ENCODE measurements at regions not wholly inside any gene's neighbourhood (a gene's known extent, or its start where the extent isn't known, plus 50 kb on each side); places are given as distances from the start of the nearest gene placed in this dataset.

GRCh38 chr15:70422342-70422741, 324.6 kb upstream of the TLE3 start:
- Histone ChIP-seq H3K4me1 (ENCODE audit: control insufficient read depth in 1 of 2, insufficient read depth in 2 of 2, low read length in 2 of 2) (no peaks in the 10 kb centered on the region), H3K9me3 (ENCODE audit: control insufficient read depth in 1 of 2, low read length in 2 of 2) (no peaks in the 10 kb centered on the region), H3K36me3 (ENCODE audit: control insufficient read depth in 1 of 2, insufficient read depth in 2 of 2, low read length in 2 of 2) (no peaks in the 10 kb centered on the region), H3K4me3 (ENCODE audit: low read depth in 1 of 2, low read length in 2 of 2) (no peak overlapping the region), H3K27me3 (ENCODE audit: low read depth, low read length) (peaks cover 6% of the 10 kb centered on the region), H3K27ac (ENCODE audit: low read length) (no peak overlapping the region)

DNA sequence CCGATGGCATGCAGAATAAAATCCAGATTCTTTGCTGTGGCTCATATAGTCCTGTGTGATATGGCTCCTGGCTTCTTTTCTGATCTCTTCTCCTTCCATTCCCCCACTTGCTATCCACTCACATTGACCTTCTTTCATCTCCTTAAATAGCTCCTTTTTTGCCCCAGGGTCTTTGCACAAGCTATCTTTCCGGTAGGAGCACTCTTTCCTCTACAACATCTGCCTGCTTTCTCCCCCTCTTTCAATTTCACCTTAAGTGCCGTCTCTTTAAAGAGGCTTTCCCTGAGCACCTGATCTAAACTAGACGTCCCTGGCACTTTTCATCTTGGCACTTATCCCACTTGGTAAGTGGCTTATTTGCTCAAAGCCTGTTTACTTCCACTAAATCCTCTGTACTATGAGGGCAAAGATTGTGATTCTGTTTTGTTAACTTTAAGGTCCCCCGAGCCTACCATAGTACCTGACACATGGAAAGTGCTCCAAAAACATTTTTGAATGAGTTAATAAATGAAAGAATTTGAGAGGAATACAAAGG, 323.3 kb upstream of the TLE3 start:
- no peaks in the 10 kb centered on the region for H3K9me3 ChIP-seq (ENCODE audit: control insufficient read depth in 1 of 2, low read length in 2 of 2)
- peaks cover 6% of the 10 kb centered on the region for H3K27me3 ChIP-seq (ENCODE audit: low read depth, low read length)
- H3K36me3 ChIP-seq (ENCODE audit: control insufficient read depth in 1 of 2, insufficient read depth in 2 of 2, low read length in 2 of 2), result no peaks in the 10 kb centered on the region
- no peaks in the 10 kb centered on the region for H3K4me1 ChIP-seq (ENCODE audit: control insufficient read depth in 1 of 2, insufficient read depth in 2 of 2, low read length in 2 of 2)
- H3K27ac ChIP-seq (ENCODE audit: low read length), result no peak overlapping the region
- no peak overlapping the region for H3K4me3 ChIP-seq (ENCODE audit: low read depth in 1 of 2, low read length in 2 of 2)

- no peaks in the 10 kb centered on the region for H3K36me3 ChIP-seq (ENCODE audit: control insufficient read depth in 1 of 2, insufficient read depth in 2 of 2, low read length in 2 of 2)
- H3K27me3 ChIP-seq (ENCODE audit: low read depth, low read length), result peaks cover 6% of the 10 kb centered on the region
- no peaks in the 10 kb centered on the region for H3K4me1 ChIP-seq (ENCODE audit: control insufficient read depth in 1 of 2, insufficient read depth in 2 of 2, low read length in 2 of 2)
- no peak overlapping the region for H3K4me3 ChIP-seq (ENCODE audit: low read depth in 1 of 2, low read length in 2 of 2)
- no peaks in the 10 kb centered on the region for H3K9me3 ChIP-seq (ENCODE audit: control insufficient read depth in 1 of 2, low read length in 2 of 2)
- H3K27ac ChIP-seq (ENCODE audit: low read length), result no peak overlapping the region
Observed at GRCh38 chr15:70420086-70420947, 322.6 kb upstream of the TLE3 start.

GRCh38 chr15:70418943-70419342, 321.2 kb upstream of the TLE3 start:
- H3K4me3 ChIP-seq (ENCODE audit: low read depth in 1 of 2, low read length in 2 of 2), result no peak overlapping the region
- H3K27ac ChIP-seq (ENCODE audit: low read length), result no peak overlapping the region
- peaks cover 2% of the 10 kb centered on the region for H3K27me3 ChIP-seq (ENCODE audit: low read depth, low read length)
- no peaks in the 10 kb centered on the region for H3K36me3 ChIP-seq (ENCODE audit: control insufficient read depth in 1 of 2, insufficient read depth in 2 of 2, low read length in 2 of 2)
- no peaks in the 10 kb centered on the region for H3K9me3 ChIP-seq (ENCODE audit: control insufficient read depth in 1 of 2, low read length in 2 of 2)
- no peaks in the 10 kb centered on the region for H3K4me1 ChIP-seq (ENCODE audit: control insufficient read depth in 1 of 2, insufficient read depth in 2 of 2, low read length in 2 of 2)

DNA sequence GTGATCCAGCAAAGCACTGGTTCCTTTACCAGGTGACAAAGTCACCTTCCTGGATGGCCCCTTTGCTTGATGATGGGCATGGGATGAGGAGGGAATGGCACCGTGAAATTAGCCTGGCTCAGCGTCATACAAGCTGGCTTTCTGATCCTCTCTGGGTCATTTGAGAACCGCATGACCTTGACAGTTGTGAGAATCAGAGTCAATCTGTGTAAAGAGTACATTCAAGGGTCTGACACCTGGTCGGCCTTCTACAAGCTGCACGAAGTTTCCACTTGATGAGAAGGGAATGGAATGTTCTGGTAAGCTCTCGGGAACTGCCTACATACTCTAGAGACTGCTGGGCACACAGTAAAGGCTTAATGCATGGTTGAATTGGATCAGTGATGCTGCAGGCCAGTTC, 319.8 kb upstream of the TLE3 start:
- Histone ChIP-seq H3K4me3 (ENCODE audit: low read depth in 1 of 2, low read length in 2 of 2) (no peak overlapping the region), H3K4me1 (ENCODE audit: control insufficient read depth in 1 of 2, insufficient read depth in 2 of 2, low read length in 2 of 2) (no peaks in the 10 kb centered on the region), H3K27ac (ENCODE audit: low read length) (no peak overlapping the region), H3K36me3 (ENCODE audit: control insufficient read depth in 1 of 2, insufficient read depth in 2 of 2, low read length in 2 of 2) (no peaks in the 10 kb centered on the region), H3K9me3 (ENCODE audit: control insufficient read depth in 1 of 2, low read length in 2 of 2) (no peaks in the 10 kb centered on the region), H3K27me3 (ENCODE audit: low read depth, low read length) (no peaks in the 10 kb centered on the region)

GRCh38 chr15:70416829-70417228, 319.1 kb upstream of the TLE3 start:
- H3K9me3 ChIP-seq (ENCODE audit: control insufficient read depth in 1 of 2, low read length in 2 of 2), result no peaks in the 10 kb centered on the region
- no peaks in the 10 kb centered on the region for H3K36me3 ChIP-seq (ENCODE audit: control insufficient read depth in 1 of 2, insufficient read depth in 2 of 2, low read length in 2 of 2)
- H3K27me3 ChIP-seq (ENCODE audit: low read depth, low read length), result no peaks in the 10 kb centered on the region
- H3K4me3 ChIP-seq (ENCODE audit: low read depth in 1 of 2, low read length in 2 of 2), result no peak overlapping the region
- H3K4me1 ChIP-seq (ENCODE audit: control insufficient read depth in 1 of 2, insufficient read depth in 2 of 2, low read length in 2 of 2), result no peaks in the 10 kb centered on the region
- no peak overlapping the region for H3K27ac ChIP-seq (ENCODE audit: low read length)

GRCh38 chr15:70415398-70415797, 317.7 kb upstream of the TLE3 start:
- Histone ChIP-seq H3K4me3 (ENCODE audit: low read depth in 1 of 2, low read length in 2 of 2) (no peak overlapping the region), H3K36me3 (ENCODE audit: control insufficient read depth in 1 of 2, insufficient read depth in 2 of 2, low read length in 2 of 2) (no peaks in the 10 kb centered on the region), H3K27me3 (ENCODE audit: low read depth, low read length) (no peaks in the 10 kb centered on the region), H3K9me3 (ENCODE audit: control insufficient read depth in 1 of 2, low read length in 2 of 2) (no peaks in the 10 kb centered on the region), H3K27ac (ENCODE audit: low read length) (no peak overlapping the region), H3K4me1 (ENCODE audit: control insufficient read depth in 1 of 2, insufficient read depth in 2 of 2, low read length in 2 of 2) (peaks cover 0 to 3% of the 10 kb centered on the region in 2 donors)

- no peak overlapping the region for H3K4me3 ChIP-seq (ENCODE audit: low read depth in 1 of 2, low read length in 2 of 2)
- peaks cover 0 to 3% of the 10 kb centered on the region in 2 donors for H3K4me1 ChIP-seq (ENCODE audit: control insufficient read depth in 1 of 2, insufficient read depth in 2 of 2, low read length in 2 of 2)
- no peaks in the 10 kb centered on the region for H3K27me3 ChIP-seq (ENCODE audit: low read depth, low read length)
- no peaks in the 10 kb centered on the region for H3K36me3 ChIP-seq (ENCODE audit: control insufficient read depth in 1 of 2, insufficient read depth in 2 of 2, low read length in 2 of 2)
- H3K9me3 ChIP-seq (ENCODE audit: control insufficient read depth in 1 of 2, low read length in 2 of 2), result no peaks in the 10 kb centered on the region
- no peak overlapping the region for H3K27ac ChIP-seq (ENCODE audit: low read length)
Observed at GRCh38 chr15:70414626-70415025, 316.9 kb upstream of the TLE3 start.

GRCh38 chr15:70412794-70413193, 315.1 kb upstream of the TLE3 start:
- H3K9me3 ChIP-seq (ENCODE audit: control insufficient read depth in 1 of 2, low read length in 2 of 2), result peaks cover 0 to 6% of the 10 kb centered on the region in 2 donors
- no peak overlapping the region for H3K27ac ChIP-seq (ENCODE audit: low read length)
- no peaks in the 10 kb centered on the region for H3K36me3 ChIP-seq (ENCODE audit: control insufficient read depth in 1 of 2, insufficient read depth in 2 of 2, low read length in 2 of 2)
- no peak overlapping the region for H3K4me3 ChIP-seq (ENCODE audit: low read depth in 1 of 2, low read length in 2 of 2)
- peaks cover 0 to 3% of the 10 kb centered on the region in 2 donors for H3K4me1 ChIP-seq (ENCODE audit: control insufficient read depth in 1 of 2, insufficient read depth in 2 of 2, low read length in 2 of 2)
- H3K27me3 ChIP-seq (ENCODE audit: low read depth, low read length), result no peaks in the 10 kb centered on the region

- Histone ChIP-seq H3K36me3 (ENCODE audit: control insufficient read depth in 1 of 2, insufficient read depth in 2 of 2, low read length in 2 of 2) (no peaks in the 10 kb centered on the region), H3K9me3 (ENCODE audit: control insufficient read depth in 1 of 2, low read length in 2 of 2) (peaks cover 0 to 6% of the 10 kb centered on the region in 2 donors), H3K4me3 (ENCODE audit: low read depth in 1 of 2, low read length in 2 of 2) (no peak overlapping the region), H3K4me1 (ENCODE audit: control insufficient read depth in 1 of 2, insufficient read depth in 2 of 2, low read length in 2 of 2) (peaks cover 0 to 3% of the 10 kb centered on the region in 2 donors), H3K27ac (ENCODE audit: low read length) (no peak overlapping the region), H3K27me3 (ENCODE audit: low read depth, low read length) (no peaks in the 10 kb centered on the region)
Observed at GRCh38 chr15:70411143-70411863, 313.6 kb upstream of the TLE3 start.

DNA sequence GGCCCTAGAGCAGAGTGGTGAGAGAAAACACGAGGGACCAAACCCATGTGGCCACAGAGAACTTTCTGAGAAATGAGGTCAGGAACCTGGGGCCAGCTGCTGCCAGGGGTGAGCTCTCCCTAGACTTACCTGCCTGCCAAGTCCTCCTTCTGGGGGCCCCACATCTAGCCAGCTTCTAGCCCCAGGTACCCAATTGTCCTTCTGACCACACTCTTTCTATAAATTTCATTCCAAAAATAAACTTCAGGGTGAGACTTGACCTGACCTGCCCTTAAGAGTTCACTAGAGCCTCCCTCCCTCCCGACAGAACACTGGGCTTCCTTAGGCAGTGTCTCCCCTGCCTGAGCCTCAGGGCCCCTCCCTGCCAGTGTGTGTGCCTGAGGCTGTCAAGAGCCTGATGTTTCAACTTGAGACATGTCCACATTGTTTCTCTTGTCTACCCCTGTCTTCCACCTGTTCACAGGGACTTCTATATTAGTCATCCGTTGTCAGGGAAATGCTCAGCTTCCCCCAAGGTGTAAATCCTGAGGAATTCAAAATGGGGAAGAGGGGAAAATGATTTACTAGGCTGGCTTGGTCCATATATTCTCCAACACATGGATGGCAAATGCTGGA, 312.8 kb upstream of the TLE3 start:
- peaks cover 4 to 6% of the 10 kb centered on the region in 2 donors for H3K9me3 ChIP-seq (ENCODE audit: control insufficient read depth in 1 of 2, low read length in 2 of 2)
- H3K27ac ChIP-seq (ENCODE audit: low read length), result no peak overlapping the region
- no peaks in the 10 kb centered on the region for H3K36me3 ChIP-seq (ENCODE audit: control insufficient read depth in 1 of 2, insufficient read depth in 2 of 2, low read length in 2 of 2)
- H3K27me3 ChIP-seq (ENCODE audit: low read depth, low read length), result no peaks in the 10 kb centered on the region
- peaks cover 0 to 3% of the 10 kb centered on the region in 2 donors for H3K4me1 ChIP-seq (ENCODE audit: control insufficient read depth in 1 of 2, insufficient read depth in 2 of 2, low read length in 2 of 2)
- no peak overlapping the region for H3K4me3 ChIP-seq (ENCODE audit: low read depth in 1 of 2, low read length in 2 of 2)

Data from muscle layer of duodenum (tissue), 2 donors.